Small intestine (tissue), 7 donors: ENCODE measurements at regions not wholly inside any gene's neighbourhood (a gene's known extent, or its start where the extent isn't known, plus 50 kb on each side); places are given as distances from the start of the nearest gene placed in this dataset.

Experiments used
- DNase-seq, 2 donors: peaks; one replicate each; pipeline versions ENCODE4 v3.0.0 to v3.0.0-alpha.2; 2013
- FAIRE-seq: peaks from 2 replicates; lab custom pipeline; 2012; peaks lifted over from hg19 to GRCh38; lab: Jason Lieb, UNC
- H3K27ac ChIP-seq, 3 donors: one replicate each; pipeline ENCODE4 v1.5.1; 2013; ENCODE audit warnings: low read length in 2 of 3, mild to moderate bottlenecking in 2 of 3, control low read depth in 1 of 3, inconsistent platforms in 1 of 3, low read depth in 1 of 3, moderate library complexity in 1 of 3
- H3K27me3 ChIP-seq, 3 donors: one replicate each; pipeline ENCODE4 v1.6.1; 2013; ENCODE audit warnings: low read length in 3 of 3, inconsistent platforms in 1 of 3; ENCODE audit not compliant: control insufficient read depth in 3 of 3, insufficient read depth in 3 of 3
- H3K36me3 ChIP-seq, 3 donors: one replicate each; pipeline ENCODE4 v1.6.1; 2013; ENCODE audit warnings: low read length in 3 of 3, inconsistent platforms in 1 of 3, low read depth in 1 of 3, mild to moderate bottlenecking in 1 of 3, moderate library complexity in 1 of 3; ENCODE audit not compliant: control insufficient read depth in 3 of 3, insufficient read depth in 2 of 3
- H3K4me1 ChIP-seq, 3 donors: one replicate each; pipeline ENCODE4 v1.6.1; 2013; ENCODE audit warnings: low read length in 2 of 3, inconsistent platforms in 1 of 3, low read depth in 1 of 3, mild to moderate bottlenecking in 1 of 3, moderate library complexity in 1 of 3; ENCODE audit not compliant: control insufficient read depth in 3 of 3, insufficient read depth in 2 of 3
- H3K4me3 ChIP-seq, 3 donors: one replicate each; pipeline ENCODE4 v1.5.1; 2013; ENCODE audit warnings: low read length in 3 of 3, control low read depth in 1 of 3, inconsistent platforms in 1 of 3, low read depth in 1 of 3, mild to moderate bottlenecking in 1 of 3, moderate library complexity in 1 of 3
- H3K9me3 ChIP-seq, 2 donors: one replicate each; pipeline ENCODE4 v1.6.1; 2013; ENCODE audit warnings: low read depth in 1 of 2, low read length in 1 of 2; ENCODE audit not compliant: control insufficient read depth in 2 of 2, insufficient read depth in 1 of 2
- WGBS, 3 donors: extraction: QIAGEN DNeasy Blood & Tissue Kit; methylation state at CpG; one replicate each; pipeline ENCODE4 v1.1.7; 2013; 5-methylcytosine and 5-hydroxymethylcytosine counted together
- donor health status: healthy with polysubstance abuse.
- donor health status: control.
- donor health status: control.
- donor health status: Bipolar disorder and iron deficiency.
- donor health status: healthy.

- Histone ChIP-seq H3K4me3 (no peak overlapping the region), H3K9me3 (no peaks in the 10 kb centered on the region), H3K36me3 (no peaks in the 10 kb centered on the region), H3K4me1 (no peaks in the 10 kb centered on the region), H3K27me3 (no peaks in the 10 kb centered on the region), H3K27ac (no peak overlapping the region)
- no peak for DNase-seq
- 63 to 86% (median 76%) methylated on average over 1 of the region's 1 CpG for WGBS, 3 donors
- no peak for FAIRE-seq
These were observed 141.0 kb downstream of the SLC17A6 start for GRCh38 chr11:22479208-22479607.

GRCh38 chr11:22478169-22478568 is 140.0 kb downstream of the SLC17A6 start:
- FAIRE-seq, result no peak
- Histone ChIP-seq H3K36me3 (no peaks in the 10 kb centered on the region), H3K4me3 (no peak overlapping the region), H3K9me3 (no peaks in the 10 kb centered on the region), H3K27me3 (no peaks in the 10 kb centered on the region), H3K27ac (no peak overlapping the region), H3K4me1 (no peaks in the 10 kb centered on the region)
- WGBS, 3 donors, result 50 to 65% (median 65%) methylated on average over 1 of the region's 1 CpG
- DNase-seq, result no peak

- no peaks in the 10 kb centered on the region for H3K27me3 ChIP-seq
- no peaks in the 10 kb centered on the region for H3K9me3 ChIP-seq
- FAIRE-seq (no peak), DNase-seq (no peak)
- H3K4me3 ChIP-seq, result no peak overlapping the region
- no peaks in the 10 kb centered on the region for H3K4me1 ChIP-seq
- H3K36me3 ChIP-seq, result no peaks in the 10 kb centered on the region
- no peak overlapping the region for H3K27ac ChIP-seq
These were observed 139.1 kb downstream of the SLC17A6 start for GRCh38 chr11:22477312-22477711.

GRCh38 chr11:22476589-22476988 is 138.4 kb downstream of the SLC17A6 start:
- DNase-seq (no peak), FAIRE-seq (no peak)
- WGBS, 3 donors, result 67 to 78% (median 71%) methylated on average over 3 of the region's 3 CpGs
- H3K9me3 ChIP-seq, result no peaks in the 10 kb centered on the region
- no peaks in the 10 kb centered on the region for H3K4me1 ChIP-seq
- no peaks in the 10 kb centered on the region for H3K27me3 ChIP-seq
- no peak overlapping the region for H3K4me3 ChIP-seq
- no peak overlapping the region for H3K27ac ChIP-seq
- no peaks in the 10 kb centered on the region for H3K36me3 ChIP-seq

- Histone ChIP-seq H3K4me1 (no peaks in the 10 kb centered on the region), H3K27ac (no peak overlapping the region), H3K36me3 (no peaks in the 10 kb centered on the region), H3K9me3 (no peaks in the 10 kb centered on the region), H3K27me3 (no peaks in the 10 kb centered on the region), H3K4me3 (no peak overlapping the region)
- no peak for DNase-seq
- WGBS, 3 donors, result 65 to 76% (median 72%) methylated on average over 4 of the region's 4 CpGs
- FAIRE-seq, result no peak
These were observed 136.4 kb downstream of the SLC17A6 start for GRCh38 chr11:22474616-22475015.

GRCh38 chr11:22473586-22473985 is 135.4 kb downstream of the SLC17A6 start:
- no peak overlapping the region for H3K27ac ChIP-seq
- H3K9me3 ChIP-seq, result no peaks in the 10 kb centered on the region
- no peak for FAIRE-seq
- no peak overlapping the region for H3K4me3 ChIP-seq
- DNase-seq, result no peak
- H3K4me1 ChIP-seq, result no peaks in the 10 kb centered on the region
- WGBS, 3 donors, result 41 to 85% (median 84%) methylated on average over 1 of the region's 1 CpG
- H3K27me3 ChIP-seq, result no peaks in the 10 kb centered on the region
- H3K36me3 ChIP-seq, result no peaks in the 10 kb centered on the region

- 75 to 80% (median 78%) methylated on average over 7 of the region's 7 CpGs for WGBS, 3 donors
These were observed 134.1 kb downstream of the SLC17A6 start for GRCh38 chr11:22472306-22472705.

GRCh38 chr11:22471385-22471784 is 133.2 kb downstream of the SLC17A6 start:
- H3K4me3 ChIP-seq, result no peak overlapping the region
- FAIRE-seq (no peak), DNase-seq (no peak)
- 32 to 42% (median 42%) methylated on average over 2 of the region's 2 CpGs for WGBS, 3 donors
- no peak overlapping the region for H3K27ac ChIP-seq
- no peaks in the 10 kb centered on the region for H3K27me3 ChIP-seq
- no peaks in the 10 kb centered on the region for H3K36me3 ChIP-seq
- H3K9me3 ChIP-seq, result no peaks in the 10 kb centered on the region
- no peaks in the 10 kb centered on the region for H3K4me1 ChIP-seq

More at GRCh38 chr11:22472306-22472705, 134.1 kb downstream of the SLC17A6 start:
- DNase-seq (no peak), FAIRE-seq (no peak)
- Histone ChIP-seq H3K9me3 (no peaks in the 10 kb centered on the region), H3K4me1 (no peaks in the 10 kb centered on the region), H3K27ac (no peak overlapping the region), H3K4me3 (no peak overlapping the region), H3K27me3 (no peaks in the 10 kb centered on the region), H3K36me3 (no peaks in the 10 kb centered on the region)

GRCh38 chr11:22467741-22468140 is 129.6 kb downstream of the SLC17A6 start:
- Histone ChIP-seq H3K27me3 (no peaks in the 10 kb centered on the region), H3K4me1 (no peaks in the 10 kb centered on the region), H3K27ac (no peak overlapping the region), H3K4me3 (no peak overlapping the region), H3K9me3 (no peaks in the 10 kb centered on the region), H3K36me3 (no peaks in the 10 kb centered on the region)
- no peak for DNase-seq
- 81 to 86% (median 81%) methylated on average over 2 of the region's 2 CpGs for WGBS, 3 donors
- no peak for FAIRE-seq
